Prostate gland (tissue), 2 donors: ENCODE measurements at regions not wholly inside any gene's neighbourhood (a gene's known extent, or its start where the extent isn't known, plus 50 kb on each side); places are given as distances from the start of the nearest gene placed in this dataset.

Source experiments
- DNase-seq: peaks from one replicate; pipeline ENCODE4 v3.0.0-alpha.2; 2019; ENCODE audit warnings: low spot score
- H3K27ac ChIP-seq, 2 donors: fragments of 200-600 bp; sonication (generic); 2 replicates each; pipeline ENCODE4 v1.5.1; 2017 to 2019
- H3K27me3 ChIP-seq: fragments of 200-600 bp; sonication (generic); replicated peaks from 2 replicates; pipeline ENCODE4 v1.5.1; 2019; ENCODE audit not compliant: insufficient read depth
- H3K36me3 ChIP-seq, 2 donors: fragments of 200-600 bp; sonication (generic); 1 replicate in 1 of 2; 2 replicates in 1 of 2; pipeline versions ENCODE4 v1.5.1 to v1.8.1; 2017 to 2019
- H3K4me1 ChIP-seq: fragments of 200-600 bp; sonication (generic); replicated peaks from 2 replicates; pipeline ENCODE4 v1.5.1; 2019
- H3K4me3 ChIP-seq, 2 donors: fragments of 200-600 bp; sonication (generic); 2 replicates each; pipeline ENCODE4 v1.5.1; 2017 to 2019
- H3K9me3 ChIP-seq: fragments of 200-600 bp; sonication (generic); 2 replicates; pipeline ENCODE4 v1.5.1; 2017
- CTCF ChIP-seq, 4 experiments: fragments of 200-600 bp in 2 of 4; fragments of 450-650 bp in 2 of 4; sonication (generic) in 2 of 4; IDR thresholded peaks; 1 replicate in 3 of 4; 2 replicates in 1 of 4; pipeline ENCODE4 v1.5.1; 2016 to 2019; ENCODE audit warnings: antibody characterized with exemption in 4 of 4, mild to moderate bottlenecking in 2 of 4, moderate library complexity in 2 of 4
- POLR2A ChIP-seq: fragments of 450-650 bp; IDR thresholded peaks from one replicate; pipeline ENCODE4 v1.6.1; 2016; ENCODE audit warnings: antibody characterized with exemption, mild to moderate bottlenecking
- POLR2AphosphoS5 ChIP-seq: sonication (generic); formaldehyde crosslinking; IDR thresholded peaks from one replicate; pipeline ENCODE4 v1.6.1; 2017; ENCODE audit warnings: antibody characterized with exemption
- WGBS: methylation state at CpG from one replicate; pipeline ENCODE4 v1.1.5; 2018; 5-methylcytosine and 5-hydroxymethylcytosine counted together
- intact Hi-C: fragments of 100-400 bp; cut with DNase I; formaldehyde crosslinking; loops from one replicate; pipeline ENCODE4 v1.14.2; 2022

- no peak for TF ChIP-seq CTCF (IDR thresholded peaks at IDR 0.05)
- no peak for TF ChIP-seq POLR2A
- TF ChIP-seq POLR2AphosphoS5: no peak
- H3K4me1 ChIP-seq: no peaks in the 10 kb centered on the region
- no peaks in the 10 kb centered on the region for H3K9me3 ChIP-seq
- no peak overlapping the region for H3K27ac ChIP-seq
- no peaks in the 10 kb centered on the region for H3K36me3 ChIP-seq
- no peaks in the 10 kb centered on the region for H3K27me3 ChIP-seq
- no peak overlapping the region for H3K4me3 ChIP-seq
- no peak for DNase-seq
- intact Hi-C loops: no loop called here
Measured at GRCh38 chr14:48973151-48973550, 613.0 kb downstream of the RPS29 start.

- Histone ChIP-seq H3K27ac (no peak overlapping the region), H3K4me1 (no peaks in the 10 kb centered on the region), H3K27me3 (no peaks in the 10 kb centered on the region), H3K36me3 (no peaks in the 10 kb centered on the region), H3K9me3 (no peaks in the 10 kb centered on the region), H3K4me3 (no peak overlapping the region)
- TF ChIP-seq POLR2A (no peak), POLR2AphosphoS5 (no peak), CTCF (IDR thresholded peaks at IDR 0.05) (no peak)
- intact Hi-C loops: no loop called here
- DNase-seq: no peak
Measured at GRCh38 chr14:48970943-48971342, 615.2 kb downstream of the RPS29 start.

- H3K4me1 ChIP-seq: no peaks in the 10 kb centered on the region
- H3K27me3 ChIP-seq: no peaks in the 10 kb centered on the region
- no peaks in the 10 kb centered on the region for H3K9me3 ChIP-seq
- intact Hi-C loops: no loop called here
- TF ChIP-seq POLR2A (no peak), CTCF (IDR thresholded peaks at IDR 0.05) (no peak), POLR2AphosphoS5 (no peak)
- DNase-seq: no peak
- H3K4me3 ChIP-seq: no peak overlapping the region
- H3K27ac ChIP-seq: no peak overlapping the region
- WGBS: 10% methylated on average over 3 of the region's 3 CpGs
- H3K36me3 ChIP-seq: no peaks in the 10 kb centered on the region
Measured at GRCh38 chr14:48967419-48967818, 618.8 kb downstream of the RPS29 start.

- H3K4me1 ChIP-seq: no peaks in the 10 kb centered on the region
- no peaks in the 10 kb centered on the region for H3K36me3 ChIP-seq
- no peaks in the 10 kb centered on the region for H3K27me3 ChIP-seq
- intact Hi-C loops: no loop called here
- DNase-seq: no peak
- no peak for TF ChIP-seq CTCF (IDR thresholded peaks at IDR 0.05)
- TF ChIP-seq POLR2AphosphoS5: no peak
- TF ChIP-seq POLR2A: no peak
- H3K4me3 ChIP-seq: no peak overlapping the region
- H3K9me3 ChIP-seq: no peaks in the 10 kb centered on the region
- H3K27ac ChIP-seq: no peak overlapping the region
- WGBS: 61% methylated on average over 3 of the region's 3 CpGs
Measured at GRCh38 chr14:48963231-48963790, 622.9 kb downstream of the RPS29 start.

GRCh38 chr14:48957486-48957885 lies 628.7 kb downstream of the RPS29 start:
- no peak overlapping the region for H3K4me3 ChIP-seq
- no peaks in the 10 kb centered on the region for H3K36me3 ChIP-seq
- DNase-seq: no peak
- H3K9me3 ChIP-seq: no peaks in the 10 kb centered on the region
- no peaks in the 10 kb centered on the region for H3K4me1 ChIP-seq
- intact Hi-C loops: no loop called here
- no peak for TF ChIP-seq POLR2AphosphoS5
- no peak for TF ChIP-seq POLR2A
- TF ChIP-seq CTCF (IDR thresholded peaks at IDR 0.05): no peak
- no peaks in the 10 kb centered on the region for H3K27me3 ChIP-seq
- no peak overlapping the region for H3K27ac ChIP-seq
- WGBS: 95% methylated on average over 5 of the region's 5 CpGs
